GM18519 (cell line): ENCODE measurements at regions not wholly inside any gene's neighbourhood (a gene's known extent, or its start where the extent isn't known, plus 50 kb on each side); places are given as distances from the start of the nearest gene placed in this dataset.

Experiments
- ATAC-seq: cut with Tn5 transposase; IDR thresholded peaks from one replicate; pipeline ENCODE4 v1.9.1; 2021; ENCODE audit warnings: mild to moderate bottlenecking, moderate library complexity; ENCODE audit not compliant: unreplicated experiment, low FRiP score

DNA sequence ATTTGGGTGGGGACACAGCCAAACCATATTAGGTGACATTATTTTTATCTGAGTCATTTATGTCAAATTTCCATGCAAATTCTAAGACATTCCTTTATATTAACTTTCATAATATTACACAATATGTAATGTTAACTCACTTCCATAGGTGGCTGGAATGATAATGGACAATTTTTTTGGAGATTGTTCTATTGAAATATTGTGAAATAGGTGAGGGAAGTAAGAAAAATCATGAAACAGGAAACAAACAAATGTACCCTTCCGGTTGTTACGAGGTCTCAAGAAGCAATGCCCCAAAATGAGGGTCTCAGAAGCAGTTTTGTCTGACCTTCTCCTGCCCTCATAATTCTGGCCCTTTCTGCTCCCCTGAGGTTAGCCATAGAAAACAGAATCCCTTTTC lies 306.5 kb downstream of the HDGFL1 start:
- no peak for ATAC-seq

DNA sequence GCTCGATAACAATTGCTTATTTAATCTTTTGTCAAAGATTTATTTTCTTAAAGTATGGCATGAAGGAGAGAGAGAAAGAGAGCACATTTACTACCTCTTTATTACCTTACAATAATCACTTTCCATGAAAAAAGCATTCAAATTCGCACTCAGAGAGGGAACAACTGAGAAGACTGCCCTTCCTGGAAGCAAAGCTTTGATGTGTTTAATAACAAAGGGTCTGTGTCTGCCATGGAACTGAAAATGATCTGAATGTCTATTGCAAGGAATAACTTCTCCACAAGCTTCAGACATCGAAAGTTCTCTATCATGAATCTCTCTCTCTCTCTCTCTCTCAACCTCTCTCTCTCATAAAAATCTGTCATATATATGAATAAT lies 308.9 kb downstream of the HDGFL1 start:
- ATAC-seq, result no peak

DNA sequence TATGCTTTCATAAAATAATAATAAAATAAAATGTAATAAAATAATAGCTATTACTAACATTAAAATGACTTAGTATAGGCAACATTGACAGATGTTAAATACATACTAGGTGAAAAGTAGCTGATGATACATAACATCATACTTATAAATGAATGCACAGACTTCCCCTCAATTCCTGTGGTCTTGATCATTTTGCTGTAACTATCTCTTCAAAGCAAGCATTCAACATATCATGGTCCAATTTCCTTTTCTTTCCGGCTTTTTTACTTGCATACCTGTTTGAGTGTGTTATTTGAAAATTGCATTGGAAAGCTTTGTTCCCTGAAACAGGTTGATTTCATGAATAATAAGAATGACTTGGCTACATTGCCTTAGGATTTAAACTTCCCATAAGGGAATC lies 309.3 kb downstream of the HDGFL1 start:
- no peak for ATAC-seq

DNA sequence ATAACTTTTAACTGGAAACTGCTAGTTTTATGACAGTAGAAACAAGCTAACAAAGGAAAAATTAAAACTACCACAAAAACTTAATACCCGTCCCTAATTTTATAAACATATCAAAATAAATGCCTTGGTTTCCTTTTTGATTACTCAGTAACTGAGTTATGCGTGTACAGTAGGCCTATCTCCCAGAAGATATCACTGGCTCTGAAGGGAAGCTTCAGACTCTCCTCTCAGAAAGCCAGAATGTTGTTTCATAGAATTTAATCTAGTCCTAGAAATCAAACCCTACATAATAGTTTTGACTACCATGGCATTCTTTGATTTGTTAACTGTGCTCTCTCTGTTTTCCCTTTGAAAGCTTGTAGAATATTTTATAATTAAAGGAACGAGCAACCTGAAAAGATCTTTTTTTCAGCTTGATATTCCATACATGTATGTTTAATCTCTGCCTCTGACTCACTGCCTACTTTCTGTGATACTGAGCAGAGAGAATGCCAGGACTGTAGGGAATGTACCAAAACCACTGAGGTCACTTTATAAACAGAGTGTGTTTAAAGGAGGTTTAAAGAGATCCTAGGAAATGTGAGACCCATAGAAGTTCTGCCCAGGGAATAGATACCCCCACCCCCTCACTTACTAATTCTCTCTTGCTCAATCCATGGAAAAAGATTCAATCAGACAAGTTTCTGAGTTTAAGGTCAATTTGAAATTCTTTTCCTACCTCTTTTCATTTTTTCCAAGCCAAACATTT lies 311.5 kb downstream of the HDGFL1 start:
- no peak for ATAC-seq

DNA sequence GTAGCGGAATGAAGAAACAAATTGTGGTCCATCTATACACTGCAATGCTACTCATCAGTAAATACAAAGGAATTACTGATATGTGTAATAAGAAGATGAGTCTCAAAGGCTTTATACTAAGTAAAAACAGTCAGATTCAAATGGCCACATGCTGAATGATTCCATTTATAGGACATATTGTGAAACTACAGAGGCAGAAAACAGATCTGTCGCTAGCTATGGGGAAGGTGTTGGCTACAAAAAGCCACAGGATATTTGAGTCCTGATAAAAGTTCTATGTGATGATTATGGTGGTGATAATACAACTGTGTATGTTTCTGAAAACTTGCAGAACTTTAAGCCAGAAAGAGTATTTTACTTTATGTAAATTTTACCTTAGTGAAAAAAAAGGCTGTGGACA lies 313.2 kb downstream of the HDGFL1 start:
- ATAC-seq, result no peak

DNA sequence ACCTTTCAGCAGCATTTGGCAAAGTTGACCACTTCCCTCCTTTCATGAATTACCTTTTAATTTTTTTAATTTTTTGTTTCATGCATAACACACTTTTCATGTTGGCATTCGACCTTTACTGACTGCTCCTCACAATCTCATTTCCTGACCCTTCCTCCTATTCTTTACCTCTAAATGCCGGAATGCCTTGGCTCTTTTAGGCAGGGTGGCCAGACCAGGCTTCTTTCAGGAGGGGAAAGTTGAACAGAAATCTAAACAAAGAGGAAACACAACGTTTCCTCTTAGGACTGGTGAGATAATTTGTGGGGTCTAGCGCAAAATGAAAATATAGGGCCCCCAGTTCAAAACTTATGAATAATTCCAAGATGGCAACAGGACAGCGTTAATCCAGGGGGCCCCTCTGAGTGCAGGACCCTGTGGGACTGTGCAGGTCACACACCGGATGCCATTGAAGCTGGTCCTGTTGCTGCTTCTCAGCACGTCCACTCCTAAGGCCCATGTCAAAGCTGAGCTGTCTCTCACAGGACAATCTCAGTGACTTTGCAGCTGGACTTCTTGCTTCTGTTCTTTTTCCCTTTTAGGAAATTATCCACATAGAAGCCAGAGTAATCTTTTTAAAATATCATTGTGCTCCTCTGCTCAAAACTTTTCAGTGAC lies 313.8 kb downstream of the HDGFL1 start:
- ATAC-seq, result no peak

DNA sequence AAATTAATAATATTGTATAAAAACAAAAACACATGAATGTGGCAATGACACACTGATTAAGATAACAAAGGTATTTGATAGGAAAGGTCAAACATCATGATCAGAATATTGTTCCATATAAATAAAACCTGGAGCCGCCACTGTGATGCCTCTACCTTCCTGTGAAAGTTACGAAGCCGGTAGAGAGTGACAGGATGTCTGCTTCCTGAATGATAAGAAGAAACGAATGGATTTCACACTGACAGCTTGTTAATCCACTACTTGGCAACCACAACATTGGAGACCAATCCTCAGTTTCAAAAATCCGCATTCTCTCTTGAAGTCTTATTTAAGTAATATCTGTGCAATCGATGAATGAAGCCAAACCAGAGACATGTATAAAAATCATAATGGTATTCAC lies 315.1 kb downstream of the HDGFL1 start:
- ATAC-seq, result no peak

DNA sequence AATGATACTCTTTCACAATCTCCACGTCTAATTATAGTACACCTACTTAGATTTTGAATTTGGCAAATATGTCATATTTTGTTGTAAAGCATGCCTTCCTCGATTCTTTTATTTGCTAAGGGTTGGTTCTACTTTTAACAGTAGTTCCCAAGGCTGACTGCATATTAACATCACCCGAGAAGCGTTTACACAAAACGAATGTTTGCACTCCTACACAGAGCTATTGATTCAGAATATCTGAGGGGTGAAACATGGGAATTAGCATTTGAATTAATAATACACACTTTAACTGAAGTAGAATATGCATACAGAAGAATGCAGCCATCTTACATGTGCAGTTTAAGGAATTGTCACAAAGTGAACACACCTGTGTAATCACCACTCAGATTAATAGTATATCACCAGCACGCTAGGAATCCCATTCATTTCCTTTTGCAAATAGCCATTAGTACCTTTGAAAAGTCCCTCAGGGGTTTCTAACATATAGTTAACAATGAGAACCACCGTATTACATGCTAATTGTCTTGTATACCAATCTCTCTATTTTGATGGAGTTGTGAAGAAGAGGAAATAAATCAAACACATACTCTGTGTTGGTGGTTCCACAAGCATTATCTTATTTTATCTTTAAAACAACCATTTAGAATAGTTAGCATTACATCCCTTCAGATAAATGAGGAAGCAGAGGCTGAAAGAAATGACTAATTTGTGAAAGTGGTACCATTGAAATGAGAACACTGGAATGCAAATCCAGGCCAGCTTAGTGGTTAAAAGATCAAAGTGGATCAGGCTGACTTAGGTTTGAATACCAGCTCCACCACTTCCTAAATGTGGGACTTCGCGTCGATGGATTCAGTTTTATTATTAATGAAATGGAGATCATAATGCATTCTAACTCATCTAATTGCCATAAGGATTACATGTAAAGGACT lies 317.6 kb downstream of the HDGFL1 start:
- ATAC-seq, result no peak

DNA sequence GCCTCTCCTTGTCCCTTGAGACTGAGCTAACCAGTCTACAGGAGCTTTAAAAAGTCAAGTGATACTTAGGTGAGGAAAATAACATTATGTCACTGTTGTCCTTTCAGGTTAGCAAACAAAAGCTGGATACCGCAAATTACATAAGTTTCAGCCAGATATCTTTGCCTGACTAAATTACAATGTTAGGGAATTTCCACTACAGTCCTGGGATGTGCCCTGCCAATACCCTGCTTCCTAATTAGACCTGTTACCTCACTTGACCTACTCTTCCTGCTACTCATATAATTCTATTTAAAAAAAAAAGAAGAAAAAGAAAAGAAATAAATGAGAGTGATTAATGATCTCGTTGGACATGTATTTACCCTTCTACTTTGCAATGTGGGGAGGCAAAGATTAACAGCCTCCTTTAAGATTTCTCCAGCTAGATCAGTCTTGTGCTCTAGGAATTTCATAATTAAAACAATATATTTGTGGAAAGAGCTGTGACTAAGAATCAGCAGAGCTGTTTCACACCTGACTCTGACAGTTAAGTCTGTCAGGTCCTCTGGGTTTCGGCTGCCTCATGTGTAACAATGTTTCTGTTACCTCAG lies 318.9 kb downstream of the HDGFL1 start:
- no peak for ATAC-seq

DNA sequence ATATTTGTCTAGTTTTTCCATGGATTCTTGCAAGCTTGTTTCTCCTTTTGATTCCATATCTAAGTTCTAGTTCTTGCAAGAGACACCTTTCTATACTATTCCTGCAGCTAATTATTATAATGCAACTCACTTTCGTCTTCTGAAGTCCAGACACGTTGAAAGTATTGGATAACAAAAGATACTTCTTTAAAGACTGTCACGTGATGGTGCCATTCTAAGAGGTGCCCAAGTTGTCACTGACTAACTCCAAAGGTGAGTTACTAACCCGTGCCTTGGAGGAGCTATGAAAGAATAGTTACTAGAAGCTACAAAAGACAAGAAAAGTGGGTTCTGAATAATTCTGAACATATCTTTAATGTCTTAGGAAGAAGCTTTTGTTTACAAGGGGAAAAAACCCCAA lies 322.6 kb downstream of the HDGFL1 start:
- ATAC-seq, result no peak

DNA sequence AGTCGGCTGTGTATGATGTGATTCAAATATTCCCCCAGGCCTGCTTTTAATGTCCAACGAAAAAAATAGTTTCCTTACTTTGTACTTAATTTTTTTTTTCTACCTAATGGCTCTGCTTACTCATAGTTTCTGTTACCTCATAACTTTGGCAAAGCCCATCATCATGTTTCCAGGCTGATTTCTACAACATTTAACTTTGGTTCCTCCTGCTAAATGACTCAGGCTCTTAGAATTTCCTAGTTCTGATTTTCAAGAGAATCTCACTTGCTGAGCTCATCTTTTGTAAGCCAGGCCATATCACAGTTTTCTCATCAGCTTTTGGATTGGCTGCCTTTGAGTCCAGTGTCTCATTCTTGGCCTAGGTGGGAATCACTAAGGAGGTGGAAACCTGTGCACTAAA lies 323.1 kb downstream of the HDGFL1 start:
- no peak for ATAC-seq

DNA sequence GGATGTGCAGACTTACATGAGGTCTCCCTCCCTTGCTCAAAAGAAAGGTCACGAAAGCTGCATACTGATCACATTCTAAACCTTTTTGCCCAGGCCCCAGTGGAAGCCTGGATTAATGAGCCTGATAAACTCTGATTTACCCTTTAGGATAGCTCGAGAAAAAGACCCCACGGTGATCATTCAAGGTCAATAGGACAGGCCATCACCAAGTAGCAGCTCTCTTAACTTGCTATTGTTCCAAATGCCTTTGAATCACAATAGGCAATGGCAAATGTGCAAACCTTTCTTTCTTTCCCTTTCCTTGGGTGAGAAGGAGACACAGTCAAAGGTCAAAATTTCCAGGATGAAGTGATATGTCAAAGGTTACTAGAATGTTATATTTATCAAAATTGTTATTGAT lies 327.3 kb downstream of the HDGFL1 start:
- ATAC-seq, result no peak

DNA sequence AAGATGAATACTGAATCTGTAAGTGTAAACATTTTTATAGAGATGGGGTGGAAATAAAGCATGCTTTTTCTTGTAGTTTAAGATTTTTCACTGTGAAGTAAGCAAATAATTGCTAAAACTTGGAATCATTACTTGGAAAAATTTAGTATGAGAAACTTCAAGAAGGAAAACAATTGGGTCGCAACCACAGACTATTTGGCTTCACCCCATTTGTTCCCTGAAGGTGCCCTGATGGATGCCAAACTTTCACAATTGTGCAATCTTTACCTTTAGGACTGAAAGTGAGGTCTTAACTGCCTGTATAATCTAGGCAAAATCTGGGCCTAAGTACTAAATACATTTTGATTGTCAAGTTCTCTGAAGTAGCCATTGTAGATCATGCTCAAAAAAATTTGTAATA lies 330.1 kb downstream of the HDGFL1 start:
- no peak for ATAC-seq

DNA sequence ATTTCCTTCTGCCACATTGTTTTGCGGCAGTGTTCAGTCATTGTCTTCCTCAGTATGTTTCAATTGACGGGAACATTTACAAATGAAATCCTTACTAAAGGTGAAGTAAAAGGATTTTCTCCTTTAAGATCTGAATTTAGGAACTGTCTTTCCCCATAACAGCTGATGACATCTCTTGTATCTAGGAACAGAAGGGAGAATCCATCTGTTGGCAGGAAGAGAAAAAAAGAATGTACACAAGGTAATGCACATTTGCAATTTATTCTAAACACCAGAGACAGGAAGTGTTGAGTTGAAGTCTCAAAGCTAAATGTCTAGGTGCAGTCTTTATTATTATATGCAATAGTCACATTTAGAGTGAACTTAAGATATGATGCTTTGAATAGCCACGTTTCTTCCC lies 334.5 kb downstream of the HDGFL1 start:
- no peak for ATAC-seq

DNA sequence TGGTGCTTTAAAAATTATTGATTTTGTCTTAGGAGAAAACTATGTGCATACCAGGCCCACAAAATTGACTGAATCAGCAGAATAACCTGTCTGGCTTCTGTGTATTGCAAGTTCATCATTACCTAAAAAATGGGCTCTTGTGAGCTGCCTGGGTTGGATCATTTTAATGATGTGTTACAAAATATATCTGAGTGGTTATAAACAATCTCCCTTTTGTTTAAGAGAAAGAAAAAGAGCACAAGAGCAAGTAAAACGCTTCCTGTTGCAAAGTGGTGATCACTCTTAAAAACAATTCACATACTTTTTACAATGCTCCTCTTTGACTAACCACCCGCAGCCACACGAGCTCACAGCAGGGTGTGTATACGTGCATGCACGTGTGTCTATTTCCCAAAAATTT lies 335.1 kb downstream of the HDGFL1 start:
- ATAC-seq, result no peak

DNA sequence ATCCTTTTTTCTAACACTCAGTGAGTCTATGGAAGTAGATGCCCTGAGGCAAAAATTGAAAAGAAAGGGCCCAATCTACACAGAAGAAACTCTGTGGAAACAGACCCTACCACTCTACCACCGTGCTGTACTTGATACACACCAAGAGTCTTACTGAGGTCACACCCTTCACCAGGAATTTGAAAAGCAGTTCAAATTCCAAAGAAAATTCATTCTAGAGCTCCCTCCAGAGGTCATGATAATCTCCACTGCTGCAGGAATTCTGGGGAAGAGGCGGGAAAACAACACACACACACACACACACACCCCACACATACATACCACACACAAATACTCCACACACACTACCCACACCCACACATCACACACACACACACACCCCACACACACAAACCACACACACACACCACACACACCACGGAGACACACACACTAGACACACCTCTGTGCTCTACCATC lies 336.8 kb downstream of the HDGFL1 start:
- no peak for ATAC-seq

DNA sequence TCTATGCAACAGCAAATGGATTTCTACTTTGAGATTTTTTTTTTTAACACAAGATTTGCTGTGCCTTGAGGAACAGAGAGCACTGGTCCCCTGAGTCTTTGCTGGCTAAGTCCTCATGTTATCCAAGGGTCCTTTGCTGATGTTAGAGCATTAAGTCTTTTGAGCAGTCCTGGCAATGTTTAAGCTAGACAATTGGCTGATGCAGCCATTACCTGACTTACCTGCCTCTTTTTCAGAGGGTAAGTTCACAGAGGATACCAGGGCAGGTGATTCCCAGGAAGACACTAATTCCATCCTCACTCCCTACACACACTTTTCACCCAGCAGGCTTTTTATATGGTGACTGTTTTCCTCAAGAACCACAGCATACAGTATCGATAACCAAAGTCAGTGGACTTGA lies 337.7 kb downstream of the HDGFL1 start:
- no peak for ATAC-seq

DNA sequence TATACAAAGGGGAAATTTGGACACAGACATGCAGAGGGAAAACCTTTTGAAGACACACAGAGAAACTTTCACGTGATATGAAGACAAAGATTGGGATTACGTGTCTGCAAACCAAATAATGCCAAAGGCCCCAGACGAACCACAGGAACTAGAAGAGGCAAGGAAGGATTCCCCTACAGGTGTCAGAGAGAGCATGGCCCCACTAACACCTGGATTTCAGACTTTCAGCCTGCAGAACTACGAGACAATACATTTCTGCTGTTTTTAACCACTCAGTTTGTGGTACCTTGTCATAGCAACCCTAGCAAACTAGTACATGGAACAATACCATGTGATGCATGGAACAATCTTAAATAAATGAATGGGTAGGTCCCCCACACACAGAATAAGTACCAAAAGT lies 341.0 kb downstream of the HDGFL1 start:
- ATAC-seq, result no peak

DNA sequence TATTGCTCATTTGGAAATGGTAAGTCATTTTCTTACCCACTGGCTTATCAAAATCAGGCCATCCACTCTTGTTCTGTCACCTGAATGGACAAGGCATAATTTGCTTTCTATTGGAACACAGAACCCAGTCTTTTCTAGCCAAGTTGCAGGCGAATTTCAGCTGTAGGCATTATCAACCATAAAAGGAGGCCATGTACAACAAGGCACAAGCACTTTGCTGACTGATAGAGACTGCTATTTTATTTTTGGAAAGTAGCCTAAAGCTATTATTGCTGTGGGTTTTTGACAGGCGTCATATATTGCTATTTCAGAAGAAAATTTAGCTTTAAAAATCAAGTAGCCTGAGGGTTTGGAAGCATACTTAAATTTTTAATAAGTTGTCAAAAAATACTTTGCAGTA lies 344.2 kb downstream of the HDGFL1 start:
- no peak for ATAC-seq

DNA sequence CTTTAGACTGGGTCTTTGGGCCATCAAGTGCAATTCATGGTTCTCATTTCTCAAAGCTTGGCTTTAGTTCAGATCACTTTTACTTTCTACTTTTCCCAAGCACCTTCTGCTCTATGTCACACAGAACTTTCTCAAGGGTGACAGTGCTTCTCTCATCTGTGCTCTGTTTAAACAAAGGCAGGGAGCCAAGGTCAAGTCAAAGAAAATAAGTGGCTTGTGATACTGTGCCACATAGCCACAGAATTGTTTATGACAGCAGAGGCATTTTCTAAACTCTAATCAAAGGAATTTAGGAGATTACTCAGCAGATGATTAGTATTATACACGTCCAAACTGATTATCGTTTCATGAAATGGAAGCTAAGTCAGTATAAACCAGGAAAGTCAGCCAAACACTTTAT lies 348.0 kb downstream of the HDGFL1 start:
- ATAC-seq, result no peak

DNA sequence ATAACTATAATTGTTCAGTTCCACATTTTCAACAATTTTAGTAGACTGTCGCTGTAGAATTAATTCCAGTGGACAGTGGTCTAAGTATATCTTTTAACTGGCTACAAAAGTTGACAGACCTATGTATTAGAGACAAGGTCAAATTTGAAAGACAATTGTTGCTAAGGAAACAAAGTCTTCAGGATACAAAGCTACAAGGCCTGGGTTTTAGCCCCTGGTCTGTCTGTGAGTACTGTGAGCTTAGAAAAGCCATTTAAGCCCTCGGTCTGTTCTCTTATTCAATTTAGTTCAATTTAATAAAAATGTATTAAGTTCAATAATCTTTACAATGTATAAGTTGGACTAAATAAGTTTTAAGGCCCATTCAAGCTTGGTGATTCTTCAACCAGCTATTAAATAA lies 352.5 kb downstream of the HDGFL1 start:
- ATAC-seq, result no peak
